AG04449 (cell line): ENCODE measurements at regions not wholly inside any gene's neighbourhood (a gene's known extent, or its start where the extent isn't known, plus 50 kb on each side); places are given as distances from the start of the nearest gene placed in this dataset.
"Not testable (repeated sequence)": the region's sequence is repeated elsewhere in the genome, so short reads cannot be mapped to it uniquely, and the experiment has no call there.

Experiments used
- CTCF ChIA-PET: fragments of 350-600 bp; formaldehyde crosslinking; extraction: SDS; loops from one replicate; lab custom pipeline; 2021; ENCODE audit warnings: antibody characterized with exemption; lab: Yijun Ruan, JAX
- POLR2A ChIA-PET: fragments of 400-600, 350-600 bp; formaldehyde crosslinking; extraction: SDS; loops from one replicate; lab custom pipeline; 2020; ENCODE audit warnings: antibody characterized with exemption, inconsistent platforms; lab: Yijun Ruan, JAX
- DNase-seq: peaks from one replicate; pipeline ENCODE4 v3.0.0-alpha.2; 2010; ENCODE audit warnings: low read depth, low spot score
- H3K4me3 ChIP-seq: 2 replicates; pipeline ENCODE4 v1.5.1; 2011; ENCODE audit warnings: low read depth, mild to moderate bottlenecking, control low read depth, low read length
- TF ChIP-seq, protein P1 (sequence below): IDR thresholded peaks from one replicate; pipeline ENCODE4 v1.5.1; 2011; ENCODE audit warnings: mild to moderate bottlenecking, moderate library complexity, low read length, control low read depth, inconsistent platforms; ENCODE audit not compliant: insufficient read depth; ENCODE audit errors: missing control alignments

DNA sequence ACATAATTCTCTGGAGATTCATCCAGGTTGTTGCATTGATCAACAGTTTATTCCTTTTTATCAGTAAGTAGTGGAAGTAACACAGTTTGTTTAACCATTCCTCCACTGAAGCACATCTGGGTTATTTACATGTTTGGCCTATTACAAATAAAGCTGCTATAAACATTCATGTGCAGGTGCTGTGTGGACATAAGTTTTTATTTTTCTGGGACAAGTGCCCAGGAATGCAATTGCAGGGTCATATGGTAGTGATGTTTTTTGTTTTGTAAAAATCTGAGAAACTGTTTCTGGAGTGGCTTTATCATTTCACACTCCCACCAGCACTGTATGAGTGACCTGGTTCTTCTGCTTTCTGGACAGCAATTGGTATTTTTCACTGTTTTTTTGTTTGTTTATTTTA is 505.4 kb downstream of the CCER1 start:
- no peak for DNase-seq
- CTCF ChIA-PET: no interaction called here
- TF ChIP-seq, protein P1, sequence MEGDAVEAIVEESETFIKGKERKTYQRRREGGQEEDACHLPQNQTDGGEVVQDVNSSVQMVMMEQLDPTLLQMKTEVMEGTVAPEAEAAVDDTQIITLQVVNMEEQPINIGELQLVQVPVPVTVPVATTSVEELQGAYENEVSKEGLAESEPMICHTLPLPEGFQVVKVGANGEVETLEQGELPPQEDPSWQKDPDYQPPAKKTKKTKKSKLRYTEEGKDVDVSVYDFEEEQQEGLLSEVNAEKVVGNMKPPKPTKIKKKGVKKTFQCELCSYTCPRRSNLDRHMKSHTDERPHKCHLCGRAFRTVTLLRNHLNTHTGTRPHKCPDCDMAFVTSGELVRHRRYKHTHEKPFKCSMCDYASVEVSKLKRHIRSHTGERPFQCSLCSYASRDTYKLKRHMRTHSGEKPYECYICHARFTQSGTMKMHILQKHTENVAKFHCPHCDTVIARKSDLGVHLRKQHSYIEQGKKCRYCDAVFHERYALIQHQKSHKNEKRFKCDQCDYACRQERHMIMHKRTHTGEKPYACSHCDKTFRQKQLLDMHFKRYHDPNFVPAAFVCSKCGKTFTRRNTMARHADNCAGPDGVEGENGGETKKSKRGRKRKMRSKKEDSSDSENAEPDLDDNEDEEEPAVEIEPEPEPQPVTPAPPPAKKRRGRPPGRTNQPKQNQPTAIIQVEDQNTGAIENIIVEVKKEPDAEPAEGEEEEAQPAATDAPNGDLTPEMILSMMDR: no peak
- no peak overlapping the region for H3K4me3 ChIP-seq
- POLR2A ChIA-PET: no interaction called here

DNA sequence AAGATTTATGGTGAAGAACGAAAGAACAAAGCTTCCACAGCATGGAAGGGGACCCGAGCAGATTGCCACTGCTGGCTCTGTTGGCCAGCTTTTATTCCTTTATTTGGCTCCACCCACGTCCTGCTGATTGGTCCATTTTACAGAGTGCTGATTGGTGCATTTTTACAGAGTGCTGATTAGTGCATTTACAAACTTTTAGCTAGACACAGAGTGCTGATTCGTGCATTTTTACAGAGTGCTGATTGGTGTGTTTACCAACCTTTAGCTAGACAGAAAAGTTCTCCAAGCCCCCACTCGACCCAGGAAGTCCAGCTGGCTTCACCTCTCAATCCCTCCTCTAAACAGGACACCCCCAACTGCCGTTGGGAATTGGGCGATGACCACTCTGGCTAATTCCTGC is 511.5 kb downstream of the CCER1 start:
- CTCF ChIA-PET, DNase-seq, POLR2A ChIA-PET, H3K4me3 ChIP-seq: not testable (repeated sequence)

DNA sequence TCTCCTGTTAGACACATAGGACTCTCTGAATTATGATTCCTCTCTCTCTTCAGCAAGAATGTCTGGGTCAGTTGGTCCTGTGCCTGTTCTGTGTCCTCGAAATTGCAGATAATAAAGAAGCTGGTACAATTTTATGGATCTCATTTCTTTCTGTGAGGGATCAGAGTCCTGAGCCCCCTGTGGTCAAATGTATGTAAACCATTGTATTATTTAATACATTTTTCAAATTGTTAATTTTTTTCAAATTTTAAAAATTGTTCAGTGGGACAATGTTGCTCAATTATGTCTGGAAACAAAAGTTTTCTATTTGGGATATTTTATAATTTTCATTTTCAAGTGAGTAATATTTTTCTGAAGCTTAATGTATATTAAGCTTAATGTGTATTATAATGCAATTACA is 513.5 kb downstream of the CCER1 start:
- CTCF ChIA-PET: no interaction called here
- no peak overlapping the region for H3K4me3 ChIP-seq
- POLR2A ChIA-PET: no interaction called here
- TF ChIP-seq, protein P1: no peak
- DNase-seq: no peak

GRCh38 chr12:90428881-90429280 is 526.1 kb downstream of the CCER1 start:
- POLR2A ChIA-PET: no interaction called here

DNA sequence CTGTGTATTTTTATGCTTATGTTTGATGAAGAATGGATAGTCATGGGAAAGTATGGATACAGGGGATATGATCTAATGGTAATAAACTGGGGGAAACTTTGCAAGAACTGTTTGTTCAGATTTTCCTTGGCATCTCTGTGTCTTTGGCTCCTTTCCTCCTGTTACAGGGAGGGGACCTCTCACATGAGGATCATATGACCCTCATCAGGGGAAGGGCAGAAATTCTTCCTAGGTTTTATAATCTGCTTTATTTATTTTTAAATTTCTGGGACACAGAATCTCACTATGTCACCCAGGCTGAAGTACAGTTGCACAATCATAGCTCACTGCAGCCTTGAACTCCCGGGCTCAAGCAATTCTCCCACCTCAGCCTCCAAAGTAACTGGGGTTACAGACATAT is 526.5 kb downstream of the CCER1 start:
- H3K4me3 ChIP-seq: no peak overlapping the region
- ChIA-PET CTCF (no interaction called here), POLR2A (no interaction called here)
- TF ChIP-seq, protein P1: no peak
- no peak for DNase-seq

More at GRCh38 chr12:90428881-90429280, 526.1 kb downstream of the CCER1 start:
- no peak for DNase-seq
- H3K4me3 ChIP-seq: no peak overlapping the region
- CTCF ChIA-PET: no interaction called here
- TF ChIP-seq, protein P1: no peak

- ChIA-PET POLR2A (no interaction called here), CTCF (no interaction called here)
- TF ChIP-seq, protein P1: no peak
- H3K4me3 ChIP-seq: no peak overlapping the region
- no peak for DNase-seq
These were observed 531.0 kb downstream of the CCER1 start for GRCh38 chr12:90423965-90424364.

GRCh38 chr12:90410962-90411361 is 544.0 kb downstream of the CCER1 start:
- DNase-seq: no peak
- POLR2A ChIA-PET: no interaction called here
- TF ChIP-seq, protein P1: no peak
- no peak overlapping the region for H3K4me3 ChIP-seq
- CTCF ChIA-PET: no interaction called here
